ENCODE measurements at regions not wholly inside any gene's neighbourhood (a gene's known extent, or its start where the extent isn't known, plus 50 kb on each side); places are given as distances from the start of the nearest gene placed in this dataset.

- Mint-ChIP-seq H3K36me3 (no peaks in the 10 kb centered on the region), H3K27ac (no peak overlapping the region), H3K4me1 (ENCODE audit: low read depth) (peaks cover 39% of the 10 kb centered on the region), H3K4me3 (no peak overlapping the region), H3K9me3 (no peaks in the 10 kb centered on the region), H3K27me3 (no peaks in the 10 kb centered on the region)
- CTCF ChIA-PET: no interaction called here
- no peak for DNase-seq
- POLR2A ChIA-PET: no interaction called here
- intact Hi-C loops (cut with micrococcal nuclease): no loop called here
Observed at GRCh38 chrX:42952621-42953020, 174.7 kb upstream of the PPP1R2C start.

GRCh38 chrX:42954880-42955279 lies 176.9 kb upstream of the PPP1R2C start:
- H3K9me3 Mint-ChIP-seq: peaks cover under 1% of the 10 kb centered on the region
- H3K4me3 Mint-ChIP-seq: no peak overlapping the region
- H3K36me3 Mint-ChIP-seq: peaks cover under 1% of the 10 kb centered on the region
- H3K27me3 Mint-ChIP-seq: no peaks in the 10 kb centered on the region
- no peak for DNase-seq
- CTCF ChIA-PET: interaction anchor here (0.7 kb wide), 2 partner anchors 15 to 292 kb away, joined by 3 read pairs; no protein-coding TSS in a partner anchor
- no peak overlapping the region for H3K27ac Mint-ChIP-seq
- intact Hi-C loops (cut with micrococcal nuclease): no loop called here
- H3K4me1 Mint-ChIP-seq (ENCODE audit: low read depth): peaks cover 18% of the 10 kb centered on the region
- POLR2A ChIA-PET: no interaction called here

GRCh38 chrX:42955349-42955748 lies 177.4 kb upstream of the PPP1R2C start:
- Mint-ChIP-seq H3K27ac (no peak overlapping the region), H3K9me3 (peaks cover 3% of the 10 kb centered on the region), H3K4me1 (ENCODE audit: low read depth) (peaks cover 18% of the 10 kb centered on the region), H3K4me3 (no peak overlapping the region), H3K27me3 (no peaks in the 10 kb centered on the region), H3K36me3 (peaks cover 2% of the 10 kb centered on the region)
- ChIA-PET CTCF (interaction anchor here (0.7 kb wide), 2 partner anchors 16 to 292 kb away, joined by 3 read pairs; no protein-coding TSS in a partner anchor), POLR2A (no interaction called here)
- intact Hi-C loops (cut with micrococcal nuclease): no loop called here
- no peak for DNase-seq

- no peak overlapping the region for H3K4me3 Mint-ChIP-seq
- H3K27ac Mint-ChIP-seq: no peak overlapping the region
- ChIA-PET CTCF (interaction anchor here (0.6 kb wide), 1 partner anchor 566 kb away, joined by 3 read pairs; no protein-coding TSS in a partner anchor), POLR2A (no interaction called here)
- no peaks in the 10 kb centered on the region for H3K27me3 Mint-ChIP-seq
- DNase-seq: no peak
- H3K4me1 Mint-ChIP-seq (ENCODE audit: low read depth): no peaks in the 10 kb centered on the region
- intact Hi-C loops (cut with micrococcal nuclease): no loop called here
- no peaks in the 10 kb centered on the region for H3K9me3 Mint-ChIP-seq
- no peaks in the 10 kb centered on the region for H3K36me3 Mint-ChIP-seq
Observed at GRCh38 chrX:42967681-42968300, 189.8 kb upstream of the PPP1R2C start.

GRCh38 chrX:42973321-42973720 lies 195.4 kb upstream of the PPP1R2C start:
- intact Hi-C loops (cut with micrococcal nuclease): no loop called here
- CTCF ChIA-PET: no interaction called here
- H3K4me1 Mint-ChIP-seq (ENCODE audit: low read depth): no peaks in the 10 kb centered on the region
- H3K27ac Mint-ChIP-seq: no peak overlapping the region
- DNase-seq: peak; percentile 11
- no peaks in the 10 kb centered on the region for H3K27me3 Mint-ChIP-seq
- POLR2A ChIA-PET: no interaction called here
- H3K9me3 Mint-ChIP-seq: no peaks in the 10 kb centered on the region
- H3K4me3 Mint-ChIP-seq: no peak overlapping the region
- H3K36me3 Mint-ChIP-seq: no peaks in the 10 kb centered on the region

- H3K9me3 Mint-ChIP-seq: no peaks in the 10 kb centered on the region
- H3K27ac Mint-ChIP-seq: no peak overlapping the region
- no peaks in the 10 kb centered on the region for H3K4me1 Mint-ChIP-seq (ENCODE audit: low read depth)
- H3K4me3 Mint-ChIP-seq: no peak overlapping the region
- ChIA-PET POLR2A (no interaction called here), CTCF (no interaction called here)
- no peaks in the 10 kb centered on the region for H3K36me3 Mint-ChIP-seq
- intact Hi-C loops (cut with micrococcal nuclease): no loop called here
- H3K27me3 Mint-ChIP-seq: no peaks in the 10 kb centered on the region
- no peak for DNase-seq
Observed at GRCh38 chrX:42975906-42976305, 197.9 kb upstream of the PPP1R2C start.

GRCh38 chrX:42976746-42977366 lies 198.9 kb upstream of the PPP1R2C start:
- DNase-seq: no peak
- ChIA-PET CTCF (no interaction called here), POLR2A (no interaction called here)
- intact Hi-C loops (cut with micrococcal nuclease): no loop called here
- no peaks in the 10 kb centered on the region for H3K9me3 Mint-ChIP-seq
- no peaks in the 10 kb centered on the region for H3K27me3 Mint-ChIP-seq
- H3K36me3 Mint-ChIP-seq: no peaks in the 10 kb centered on the region
- H3K4me1 Mint-ChIP-seq (ENCODE audit: low read depth): no peaks in the 10 kb centered on the region
- no peak overlapping the region for H3K27ac Mint-ChIP-seq
- H3K4me3 Mint-ChIP-seq: no peak overlapping the region

- no peaks in the 10 kb centered on the region for H3K4me1 Mint-ChIP-seq (ENCODE audit: low read depth)
- DNase-seq: no peak
- H3K27me3 Mint-ChIP-seq: no peaks in the 10 kb centered on the region
- ChIA-PET POLR2A (no interaction called here), CTCF (no interaction called here)
- no peak overlapping the region for H3K27ac Mint-ChIP-seq
- H3K4me3 Mint-ChIP-seq: no peak overlapping the region
- no peaks in the 10 kb centered on the region for H3K9me3 Mint-ChIP-seq
- no peaks in the 10 kb centered on the region for H3K36me3 Mint-ChIP-seq
- intact Hi-C loops (cut with micrococcal nuclease): no loop called here
Observed at GRCh38 chrX:42978655-42979379, 200.9 kb upstream of the PPP1R2C start.

GRCh38 chrX:42988700-42989099 lies 210.7 kb upstream of the PPP1R2C start:
- no peak for DNase-seq
- Mint-ChIP-seq H3K27me3 (no peaks in the 10 kb centered on the region), H3K4me1 (ENCODE audit: low read depth) (no peaks in the 10 kb centered on the region), H3K27ac (no peak overlapping the region), H3K9me3 (no peaks in the 10 kb centered on the region), H3K4me3 (no peak overlapping the region), H3K36me3 (no peaks in the 10 kb centered on the region)
- ChIA-PET CTCF (no interaction called here), POLR2A (no interaction called here)
- intact Hi-C loops (cut with micrococcal nuclease): no loop called here

- POLR2A ChIA-PET: no interaction called here
- no peak for DNase-seq
- Mint-ChIP-seq H3K4me1 (ENCODE audit: low read depth) (no peaks in the 10 kb centered on the region), H3K27me3 (no peaks in the 10 kb centered on the region), H3K36me3 (no peaks in the 10 kb centered on the region), H3K27ac (no peak overlapping the region), H3K4me3 (no peak overlapping the region), H3K9me3 (no peaks in the 10 kb centered on the region)
- intact Hi-C loops (cut with micrococcal nuclease): no loop called here
- CTCF ChIA-PET: no interaction called here
Observed at GRCh38 chrX:42992199-42992943, 214.4 kb upstream of the PPP1R2C start.

GRCh38 chrX:42996861-42997260 lies 218.9 kb upstream of the PPP1R2C start:
- no peak for DNase-seq
- Mint-ChIP-seq H3K4me1 (ENCODE audit: low read depth) (no peaks in the 10 kb centered on the region), H3K27ac (no peak overlapping the region), H3K36me3 (no peaks in the 10 kb centered on the region), H3K4me3 (no peak overlapping the region), H3K9me3 (no peaks in the 10 kb centered on the region), H3K27me3 (no peaks in the 10 kb centered on the region)
- intact Hi-C loops (cut with micrococcal nuclease): no loop called here
- ChIA-PET POLR2A (no interaction called here), CTCF (no interaction called here)

GRCh38 chrX:43000121-43000520 lies 222.2 kb upstream of the PPP1R2C start:
- Mint-ChIP-seq H3K4me1 (ENCODE audit: low read depth) (no peaks in the 10 kb centered on the region), H3K27me3 (no peaks in the 10 kb centered on the region), H3K4me3 (no peak overlapping the region), H3K9me3 (no peaks in the 10 kb centered on the region), H3K27ac (no peak overlapping the region), H3K36me3 (no peaks in the 10 kb centered on the region)
- DNase-seq: no peak
- CTCF ChIA-PET: no interaction called here
- intact Hi-C loops (cut with micrococcal nuclease): no loop called here
- POLR2A ChIA-PET: no interaction called here
